ENCODE measurements at regions not wholly inside any gene's neighbourhood (a gene's known extent, or its start where the extent isn't known, plus 50 kb on each side); places are given as distances from the start of the nearest gene placed in this dataset.
A peak's percentile ranks its signal among the peaks of the same experiment; 100 is the strongest.

DNA sequence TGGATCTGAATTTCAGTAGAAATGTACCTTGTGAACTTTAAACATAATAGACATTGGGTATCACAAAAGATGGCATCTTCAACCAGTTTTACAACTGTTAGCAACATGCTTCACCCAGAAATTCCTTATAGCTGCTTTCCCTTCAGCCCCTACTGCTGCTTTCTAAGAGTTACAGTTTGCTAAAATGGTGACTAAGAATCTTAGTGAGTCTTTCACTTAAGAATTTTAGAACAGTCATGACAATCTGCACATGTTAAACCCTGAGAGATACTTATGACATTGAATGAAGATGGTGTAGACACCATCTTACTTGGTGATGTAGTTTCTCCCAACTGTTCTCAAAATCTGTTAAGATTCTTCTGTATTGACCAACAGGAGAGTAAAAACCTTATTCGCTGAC is 129.7 kb upstream of the UBE2E1 start:
- Histone ChIP-seq H3K27me3 (no peaks in the 10 kb centered on the region), H3K4me1 (no peaks in the 10 kb centered on the region), H3K36me3 (no peaks in the 10 kb centered on the region), H3K4me3 (no peak overlapping the region), H3K27ac (no peak overlapping the region), H3K9me3 (no peaks in the 10 kb centered on the region)
- TF ChIP-seq, protein P1, sequence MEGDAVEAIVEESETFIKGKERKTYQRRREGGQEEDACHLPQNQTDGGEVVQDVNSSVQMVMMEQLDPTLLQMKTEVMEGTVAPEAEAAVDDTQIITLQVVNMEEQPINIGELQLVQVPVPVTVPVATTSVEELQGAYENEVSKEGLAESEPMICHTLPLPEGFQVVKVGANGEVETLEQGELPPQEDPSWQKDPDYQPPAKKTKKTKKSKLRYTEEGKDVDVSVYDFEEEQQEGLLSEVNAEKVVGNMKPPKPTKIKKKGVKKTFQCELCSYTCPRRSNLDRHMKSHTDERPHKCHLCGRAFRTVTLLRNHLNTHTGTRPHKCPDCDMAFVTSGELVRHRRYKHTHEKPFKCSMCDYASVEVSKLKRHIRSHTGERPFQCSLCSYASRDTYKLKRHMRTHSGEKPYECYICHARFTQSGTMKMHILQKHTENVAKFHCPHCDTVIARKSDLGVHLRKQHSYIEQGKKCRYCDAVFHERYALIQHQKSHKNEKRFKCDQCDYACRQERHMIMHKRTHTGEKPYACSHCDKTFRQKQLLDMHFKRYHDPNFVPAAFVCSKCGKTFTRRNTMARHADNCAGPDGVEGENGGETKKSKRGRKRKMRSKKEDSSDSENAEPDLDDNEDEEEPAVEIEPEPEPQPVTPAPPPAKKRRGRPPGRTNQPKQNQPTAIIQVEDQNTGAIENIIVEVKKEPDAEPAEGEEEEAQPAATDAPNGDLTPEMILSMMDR (IDR thresholded peaks at IDR 0.05): no peak
- TF ChIP-seq POLR2AphosphoS5 (IDR thresholded peaks at IDR 0.05) (no peak), POLR2A (IDR thresholded peaks at IDR 0.05) (no peak)
- DNase-seq (ENCODE audit: low spot score in 2 of 2): no peak
- intact Hi-C loops (cut with DNase I; ENCODE audit: low total_unique reads): no loop called here

DNA sequence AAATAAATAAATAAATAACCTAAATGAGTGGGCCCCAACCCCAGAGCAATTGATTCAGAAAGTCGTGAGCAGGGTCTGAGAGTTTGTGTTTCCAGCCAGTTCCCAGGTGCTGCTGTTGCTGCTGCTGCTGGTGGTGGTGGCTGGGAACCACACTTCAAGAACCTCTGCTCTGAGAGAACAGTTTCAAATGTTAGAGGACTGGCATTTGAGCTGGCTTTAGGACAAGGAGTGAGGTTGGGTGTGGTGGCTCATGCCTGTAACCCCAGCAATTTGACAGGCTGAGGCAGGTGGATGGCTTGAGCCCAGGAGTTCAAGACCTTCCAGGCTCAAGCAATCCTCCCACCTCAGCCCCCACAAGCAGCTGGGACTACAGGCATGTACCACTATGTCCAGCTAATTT is 123.1 kb upstream of the UBE2E1 start:
- DNase-seq (ENCODE audit: low spot score in 2 of 2): no peak
- H3K9me3 ChIP-seq: no peaks in the 10 kb centered on the region
- no peak overlapping the region for H3K4me3 ChIP-seq
- H3K4me1 ChIP-seq: no peaks in the 10 kb centered on the region
- no peaks in the 10 kb centered on the region for H3K36me3 ChIP-seq
- no peak overlapping the region for H3K27ac ChIP-seq
- intact Hi-C loops (cut with DNase I; ENCODE audit: low total_unique reads): no loop called here
- H3K27me3 ChIP-seq: no peaks in the 10 kb centered on the region
- TF ChIP-seq POLR2AphosphoS5 (IDR thresholded peaks at IDR 0.05): no peak
- TF ChIP-seq POLR2A (IDR thresholded peaks at IDR 0.05): no peak
- TF ChIP-seq, protein P1 (IDR thresholded peaks at IDR 0.05): no peak

DNA sequence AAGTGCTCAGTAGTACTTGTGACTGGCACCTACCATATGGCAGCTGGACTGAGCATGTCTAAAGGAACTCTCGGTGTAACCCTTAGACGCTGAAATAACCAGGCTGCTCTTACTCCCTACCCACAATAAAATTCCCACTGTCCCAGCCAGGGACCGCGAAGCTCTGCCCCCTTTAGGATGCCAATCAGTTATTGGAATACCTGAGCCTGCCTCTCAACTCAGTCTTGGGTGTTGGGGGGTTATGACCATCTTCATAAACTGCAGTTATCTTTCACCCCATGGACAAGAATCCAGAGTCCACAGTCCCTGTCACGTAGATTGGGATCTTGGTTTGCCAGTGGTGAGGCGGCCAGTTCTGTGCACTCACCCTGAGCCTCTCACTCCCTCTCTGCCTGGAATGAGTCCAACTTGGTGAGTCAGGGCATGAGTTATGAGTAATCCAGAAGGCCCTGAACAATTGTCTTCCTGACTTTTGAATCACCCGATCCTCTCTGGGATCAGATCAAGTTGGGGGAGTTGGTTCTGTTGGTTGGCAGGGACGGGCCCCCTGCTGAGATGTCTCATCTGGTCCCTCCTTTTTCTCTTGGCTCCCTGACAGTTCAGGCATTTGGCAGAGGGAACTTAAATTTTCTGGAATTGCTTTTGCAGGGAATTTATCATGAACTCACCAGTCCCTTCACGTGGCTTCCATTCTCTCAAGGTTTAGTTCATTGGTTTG is 120.1 kb upstream of the UBE2E1 start:
- intact Hi-C loops (cut with DNase I; ENCODE audit: low total_unique reads): no loop called here
- DNase-seq (ENCODE audit: low spot score in 2 of 2): peak; percentile 63 to 69

DNA sequence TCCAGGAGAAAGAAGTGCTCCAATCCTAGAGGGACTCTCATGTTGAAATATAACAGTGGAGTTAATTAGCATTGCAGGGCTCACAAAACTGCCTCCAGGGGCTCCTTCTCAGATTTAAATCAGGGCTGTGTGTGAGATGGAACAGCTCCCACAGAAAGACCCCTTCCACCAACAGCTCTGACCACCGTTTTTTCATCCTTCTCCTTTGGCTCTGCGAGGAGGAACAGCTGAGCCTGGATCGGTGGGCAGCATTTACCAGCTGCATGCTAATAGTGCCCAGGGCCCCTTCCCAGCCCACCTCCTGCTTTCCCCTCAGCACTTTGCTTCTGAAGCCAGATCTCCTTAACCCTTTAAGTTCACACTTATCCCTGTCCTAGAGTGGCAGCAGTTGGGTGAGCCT is 119.2 kb upstream of the UBE2E1 start:
- no peaks in the 10 kb centered on the region for H3K27me3 ChIP-seq
- DNase-seq (ENCODE audit: low spot score in 2 of 2): no peak
- no peak overlapping the region for H3K4me3 ChIP-seq
- H3K27ac ChIP-seq: no peak overlapping the region
- H3K4me1 ChIP-seq: no peaks in the 10 kb centered on the region
- no peaks in the 10 kb centered on the region for H3K36me3 ChIP-seq
- intact Hi-C loops (cut with DNase I; ENCODE audit: low total_unique reads): no loop called here
- no peaks in the 10 kb centered on the region for H3K9me3 ChIP-seq
- no peak for TF ChIP-seq POLR2A (IDR thresholded peaks at IDR 0.05)
- TF ChIP-seq POLR2AphosphoS5 (IDR thresholded peaks at IDR 0.05): no peak
- TF ChIP-seq, protein P1 (IDR thresholded peaks at IDR 0.05): no peak

More for the DNA sequence above, 120.1 kb upstream of the UBE2E1 start:
- no peaks in the 10 kb centered on the region for H3K36me3 ChIP-seq
- no peaks in the 10 kb centered on the region for H3K27me3 ChIP-seq
- peak overlapping the region in 1 of 2 donors; percentile 28 for H3K27ac ChIP-seq
- no peaks in the 10 kb centered on the region for H3K4me1 ChIP-seq
- no peak overlapping the region for H3K4me3 ChIP-seq
- no peaks in the 10 kb centered on the region for H3K9me3 ChIP-seq
- TF ChIP-seq, protein P1 (IDR thresholded peaks at IDR 0.05): no peak
- TF ChIP-seq POLR2AphosphoS5 (IDR thresholded peaks at IDR 0.05): peak in 1 of 3 donors; percentile 50
- no peak for TF ChIP-seq POLR2A (IDR thresholded peaks at IDR 0.05)

GRCh38 chr3:23691357-23691895 is 114.3 kb upstream of the UBE2E1 start:
- Histone ChIP-seq H3K4me1 (no peaks in the 10 kb centered on the region), H3K36me3 (no peaks in the 10 kb centered on the region), H3K9me3 (no peaks in the 10 kb centered on the region), H3K27me3 (no peaks in the 10 kb centered on the region), H3K27ac (no peak overlapping the region), H3K4me3 (no peak overlapping the region)
- no peak for DNase-seq (ENCODE audit: low spot score in 2 of 2)
- intact Hi-C loops (cut with DNase I; ENCODE audit: low total_unique reads): no loop called here
- no peak for TF ChIP-seq POLR2AphosphoS5 (IDR thresholded peaks at IDR 0.05)
- TF ChIP-seq, protein P1 (IDR thresholded peaks at IDR 0.05): no peak
- TF ChIP-seq POLR2A (IDR thresholded peaks at IDR 0.05): no peak

Measured in breast epithelium (tissue), 4 donors.